Naive B cell (primary cell): ENCODE measurements at regions not wholly inside any gene's neighbourhood (a gene's known extent, or its start where the extent isn't known, plus 50 kb on each side); places are given as distances from the start of the nearest gene placed in this dataset.

ENCODE experiments used
- ATAC-seq, 2 donors: fragments of 150-1000 bp; cut with Tn5 transposase; 2 replicates each; pipeline ENCODE4 v1.10.0; 2021; ENCODE audit warnings: low read depth in 2 of 2, mild to moderate bottlenecking in 2 of 2, moderate library complexity in 2 of 2
- DNase-seq: peaks from one replicate; pipeline ENCODE4 v3.0.0; 2022
- H3K27ac Mint-ChIP-seq, 6 donors: one replicate each; pipeline ENCODE4 v1.8.0; 2020 to 2022; ENCODE audit warnings: mild to moderate bottlenecking in 6 of 6, mixed read lengths in 6 of 6, moderate library complexity in 5 of 6, inconsistent platforms in 2 of 6
- H3K27me3 Mint-ChIP-seq, 3 donors: one replicate each; pipeline ENCODE4 v1.8.0; 2021 to 2022; ENCODE audit warnings: mixed read lengths in 3 of 3, mild to moderate bottlenecking in 1 of 3
- H3K36me3 Mint-ChIP-seq, 2 donors: one replicate each; pipeline ENCODE4 v1.8.0; 2020 to 2022; ENCODE audit warnings: mixed read lengths in 2 of 2, inconsistent platforms in 1 of 2, mild to moderate bottlenecking in 1 of 2
- H3K4me1 Mint-ChIP-seq, 3 donors: one replicate each; pipeline ENCODE4 v1.8.0; 2020 to 2022; ENCODE audit warnings: mixed read lengths in 3 of 3, inconsistent platforms in 1 of 3, mild to moderate bottlenecking in 1 of 3, moderate library complexity in 1 of 3
- H3K4me3 Mint-ChIP-seq, 8 donors: one replicate each; pipeline ENCODE4 v1.8.0; 2020 to 2022; ENCODE audit warnings: mild to moderate bottlenecking in 8 of 8, mixed read lengths in 8 of 8, moderate library complexity in 8 of 8, inconsistent platforms in 2 of 8
- H3K9me3 Mint-ChIP-seq, 7 donors: one replicate each; pipeline ENCODE4 v1.8.0; 2020 to 2022; ENCODE audit warnings: mixed read lengths in 7 of 7, mild to moderate bottlenecking in 5 of 7, inconsistent platforms in 2 of 7, moderate library complexity in 1 of 7

GRCh38 chr15:47412802-47413201 is 304.5 kb upstream of the SEMA6D start:
- no peak for DNase-seq
- no peak overlapping the region for H3K4me3 Mint-ChIP-seq
- H3K9me3 Mint-ChIP-seq, result peaks cover 0 to 5% (median 0%) of the 10 kb centered on the region in 7 donors
- H3K27ac Mint-ChIP-seq, result no peak overlapping the region
- no peaks in the 10 kb centered on the region for H3K4me1 Mint-ChIP-seq
- ATAC-seq, result no peak
- no peaks in the 10 kb centered on the region for H3K27me3 Mint-ChIP-seq
- H3K36me3 Mint-ChIP-seq, result no peaks in the 10 kb centered on the region

- H3K9me3 Mint-ChIP-seq, result peaks cover 0 to 5% (median 0%) of the 10 kb centered on the region in 7 donors
- no peak overlapping the region for H3K4me3 Mint-ChIP-seq
- DNase-seq, result no peak
- no peak for ATAC-seq
- no peaks in the 10 kb centered on the region for H3K36me3 Mint-ChIP-seq
- no peak overlapping the region for H3K27ac Mint-ChIP-seq
- H3K4me1 Mint-ChIP-seq, result no peaks in the 10 kb centered on the region
- no peaks in the 10 kb centered on the region for H3K27me3 Mint-ChIP-seq
These were observed 303.1 kb upstream of the SEMA6D start for GRCh38 chr15:47414207-47414606.

- Mint-ChIP-seq H3K27ac (no peak overlapping the region), H3K27me3 (no peaks in the 10 kb centered on the region), H3K9me3 (peaks cover 0 to 5% (median 0%) of the 10 kb centered on the region in 7 donors)
These were observed 301.8 kb upstream of the SEMA6D start for GRCh38 chr15:47415539-47415971.

GRCh38 chr15:47422881-47423665 is 294.2 kb upstream of the SEMA6D start:
- H3K4me1 Mint-ChIP-seq, result no peaks in the 10 kb centered on the region
- H3K36me3 Mint-ChIP-seq, result no peaks in the 10 kb centered on the region
- no peak for DNase-seq
- H3K27me3 Mint-ChIP-seq, result no peaks in the 10 kb centered on the region
- peaks cover 0 to 2% (median 0%) of the 10 kb centered on the region in 7 donors for H3K9me3 Mint-ChIP-seq
- no peak overlapping the region for H3K4me3 Mint-ChIP-seq
- H3K27ac Mint-ChIP-seq, result no peak overlapping the region
- no peak for ATAC-seq

More at GRCh38 chr15:47415539-47415971, 301.8 kb upstream of the SEMA6D start:
- no peaks in the 10 kb centered on the region for H3K4me1 Mint-ChIP-seq
- H3K4me3 Mint-ChIP-seq, result no peak overlapping the region
- no peaks in the 10 kb centered on the region for H3K36me3 Mint-ChIP-seq
- DNase-seq, result no peak
- ATAC-seq, result no peak

- no peak overlapping the region for H3K27ac Mint-ChIP-seq
- no peaks in the 10 kb centered on the region for H3K36me3 Mint-ChIP-seq
- H3K27me3 Mint-ChIP-seq, result no peaks in the 10 kb centered on the region
- DNase-seq (no peak), ATAC-seq (no peak)
- H3K9me3 Mint-ChIP-seq, result peaks cover 0 to 4% (median 0%) of the 10 kb centered on the region in 7 donors
- no peaks in the 10 kb centered on the region for H3K4me1 Mint-ChIP-seq
- no peak overlapping the region for H3K4me3 Mint-ChIP-seq
These were observed 289.8 kb upstream of the SEMA6D start for GRCh38 chr15:47427463-47427862.

- Mint-ChIP-seq H3K36me3 (no peaks in the 10 kb centered on the region), H3K4me1 (peaks cover 0 to 2% (median 0%) of the 10 kb centered on the region in 3 donors), H3K27ac (no peak overlapping the region), H3K27me3 (peaks cover 0 to 4% (median 4%) of the 10 kb centered on the region in 3 donors), H3K4me3 (no peak overlapping the region), H3K9me3 (peaks cover 0 to 4% (median 2%) of the 10 kb centered on the region in 7 donors)
- DNase-seq (no peak), ATAC-seq (no peak)
These were observed 287.9 kb upstream of the SEMA6D start for GRCh38 chr15:47429376-47429775.

- H3K27me3 Mint-ChIP-seq, result peaks cover 0 to 4% (median 4%) of the 10 kb centered on the region in 3 donors
- no peak for DNase-seq
- H3K36me3 Mint-ChIP-seq, result no peaks in the 10 kb centered on the region
- no peak overlapping the region for H3K27ac Mint-ChIP-seq
- no peak overlapping the region for H3K4me3 Mint-ChIP-seq
- ATAC-seq, result no peak
- H3K9me3 Mint-ChIP-seq, result peaks cover 0 to 4% (median 0%) of the 10 kb centered on the region in 7 donors
- peaks cover 0 to 2% (median 0%) of the 10 kb centered on the region in 3 donors for H3K4me1 Mint-ChIP-seq
These were observed 285.8 kb upstream of the SEMA6D start for GRCh38 chr15:47431501-47431900.

GRCh38 chr15:47432826-47433225 is 284.5 kb upstream of the SEMA6D start:
- H3K4me3 Mint-ChIP-seq, result no peak overlapping the region
- ATAC-seq, result no peak

GRCh38 chr15:47434596-47434995 is 282.7 kb upstream of the SEMA6D start:
- DNase-seq, result no peak
- Mint-ChIP-seq H3K36me3 (no peaks in the 10 kb centered on the region), H3K27ac (no peak overlapping the region), H3K4me1 (peaks cover 0 to 2% (median 0%) of the 10 kb centered on the region in 3 donors), H3K27me3 (peaks cover 0 to 4% (median 4%) of the 10 kb centered on the region in 3 donors), H3K4me3 (no peak overlapping the region), H3K9me3 (peaks cover 0 to 6% (median 0%) of the 10 kb centered on the region in 7 donors)
- ATAC-seq, result no peak

More at GRCh38 chr15:47432826-47433225, 284.5 kb upstream of the SEMA6D start:
- DNase-seq, result no peak
- H3K36me3 Mint-ChIP-seq, result no peaks in the 10 kb centered on the region
- no peak overlapping the region for H3K27ac Mint-ChIP-seq
- H3K9me3 Mint-ChIP-seq, result peaks cover 0 to 4% (median 0%) of the 10 kb centered on the region in 7 donors
- H3K4me1 Mint-ChIP-seq, result peaks cover 0 to 2% (median 0%) of the 10 kb centered on the region in 3 donors
- H3K27me3 Mint-ChIP-seq, result peaks cover 0 to 4% (median 4%) of the 10 kb centered on the region in 3 donors

GRCh38 chr15:47437491-47437890 is 279.8 kb upstream of the SEMA6D start:
- H3K4me3 Mint-ChIP-seq, result no peak overlapping the region

GRCh38 chr15:47439146-47440111 is 277.9 kb upstream of the SEMA6D start:
- H3K4me1 Mint-ChIP-seq, result no peaks in the 10 kb centered on the region
- H3K36me3 Mint-ChIP-seq, result no peaks in the 10 kb centered on the region
- DNase-seq, result no peak
- no peaks in the 10 kb centered on the region for H3K27me3 Mint-ChIP-seq
- H3K4me3 Mint-ChIP-seq, result no peak overlapping the region
- ATAC-seq, result no peak
- H3K27ac Mint-ChIP-seq, result no peak overlapping the region
- H3K9me3 Mint-ChIP-seq, result peaks cover 0 to 6% (median 0%) of the 10 kb centered on the region in 7 donors

More at GRCh38 chr15:47437491-47437890, 279.8 kb upstream of the SEMA6D start:
- H3K36me3 Mint-ChIP-seq, result no peaks in the 10 kb centered on the region
- no peak overlapping the region for H3K27ac Mint-ChIP-seq
- H3K4me1 Mint-ChIP-seq, result peaks cover 0 to 2% (median 0%) of the 10 kb centered on the region in 3 donors
- ATAC-seq (no peak), DNase-seq (no peak)
- H3K9me3 Mint-ChIP-seq, result peaks cover 0 to 6% (median 0%) of the 10 kb centered on the region in 7 donors
- H3K27me3 Mint-ChIP-seq, result peaks cover 0 to 4% (median 4%) of the 10 kb centered on the region in 3 donors

- Mint-ChIP-seq H3K4me1 (no peaks in the 10 kb centered on the region), H3K27me3 (peaks cover 0 to 4% (median 0%) of the 10 kb centered on the region in 3 donors), H3K9me3 (peaks cover 0 to 10% (median 6%) of the 10 kb centered on the region in 7 donors), H3K4me3 (no peak overlapping the region), H3K27ac (no peak overlapping the region), H3K36me3 (no peaks in the 10 kb centered on the region)
- ATAC-seq, result no peak
- DNase-seq, result no peak
These were observed 274.9 kb upstream of the SEMA6D start for GRCh38 chr15:47442371-47442770.

- no peaks in the 10 kb centered on the region for H3K36me3 Mint-ChIP-seq
- H3K9me3 Mint-ChIP-seq, result peaks cover 2 to 12% (median 4%) of the 10 kb centered on the region in 7 donors
- peaks cover 0 to 6% (median 4%) of the 10 kb centered on the region in 3 donors for H3K27me3 Mint-ChIP-seq
- no peaks in the 10 kb centered on the region for H3K4me1 Mint-ChIP-seq
- no peak for DNase-seq
- H3K4me3 Mint-ChIP-seq, result no peak overlapping the region
- no peak overlapping the region for H3K27ac Mint-ChIP-seq
- no peak for ATAC-seq
These were observed 273.5 kb upstream of the SEMA6D start for GRCh38 chr15:47443839-47444238.
